Myocyte (in vitro differentiated cells): ENCODE measurements at regions not wholly inside any gene's neighbourhood (a gene's known extent, or its start where the extent isn't known, plus 50 kb on each side); places are given as distances from the start of the nearest gene placed in this dataset.

Source experiments
- DNase-seq: peaks from one replicate; pipeline ENCODE4 v3.0.0-alpha.2; 2012; ENCODE audit warnings: low read depth

DNA sequence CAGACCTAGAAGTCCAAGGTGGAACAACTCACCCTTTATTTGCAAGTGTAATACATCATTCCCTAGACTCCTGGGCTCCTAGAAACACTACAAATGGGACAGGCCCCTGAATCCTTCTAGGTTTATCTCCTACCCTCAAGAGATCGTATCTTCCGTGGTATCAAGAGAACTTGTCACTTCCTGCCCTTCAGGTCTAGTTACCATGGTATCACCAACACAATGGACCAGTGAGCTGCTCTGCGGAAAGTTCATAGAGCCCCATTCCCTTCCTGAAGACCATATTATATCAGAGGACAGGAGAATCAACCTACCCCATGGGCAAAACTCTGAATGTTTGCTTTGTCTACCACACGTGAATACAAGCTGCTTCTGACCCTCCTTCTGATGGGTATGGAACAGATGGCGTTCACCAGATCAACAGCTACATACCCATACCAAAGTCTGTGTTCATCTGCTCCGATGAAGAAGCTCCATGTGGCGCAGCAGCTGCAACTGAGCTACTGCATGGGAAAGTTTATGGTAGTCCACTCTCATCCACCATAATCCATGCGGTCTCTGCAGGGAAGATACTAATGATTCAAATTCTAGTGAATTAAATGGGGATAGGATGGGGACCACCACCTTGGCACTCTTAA lies 84.6 kb upstream of the KLF13 start:
- DNase-seq: no peak

GRCh38 chr15:31243895-31244294 lies 82.7 kb upstream of the KLF13 start:
- DNase-seq: no peak

DNA sequence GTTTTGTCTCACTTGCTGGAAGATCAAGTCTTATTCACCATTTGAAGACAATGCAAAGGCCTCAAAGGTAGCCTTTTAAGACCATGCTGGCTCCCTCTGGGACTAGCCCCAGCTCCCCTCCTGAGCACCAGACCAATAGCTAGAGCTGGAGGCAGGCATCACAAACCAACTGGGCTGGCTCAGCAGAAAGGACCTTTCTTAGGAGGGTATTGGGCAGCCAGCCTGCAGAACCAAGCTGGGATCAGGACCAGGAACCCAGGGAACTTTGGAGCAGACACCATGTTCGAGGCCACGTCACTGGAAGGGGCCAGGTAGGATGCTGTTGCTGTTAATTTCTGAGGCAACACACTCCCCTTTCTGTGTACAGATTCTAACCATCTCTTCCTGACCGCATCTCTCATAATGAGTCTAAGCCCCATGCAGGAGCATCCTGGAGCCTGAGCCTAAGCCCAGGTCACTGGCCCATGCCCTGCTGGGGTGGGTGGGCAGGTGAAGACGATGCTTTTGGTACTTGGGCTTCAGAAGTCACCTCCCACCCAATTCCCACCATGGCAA lies 81.4 kb upstream of the KLF13 start:
- DNase-seq: no peak

- DNase-seq: no peak
These were observed 80.9 kb upstream of the KLF13 start for GRCh38 chr15:31245756-31246155.

DNA sequence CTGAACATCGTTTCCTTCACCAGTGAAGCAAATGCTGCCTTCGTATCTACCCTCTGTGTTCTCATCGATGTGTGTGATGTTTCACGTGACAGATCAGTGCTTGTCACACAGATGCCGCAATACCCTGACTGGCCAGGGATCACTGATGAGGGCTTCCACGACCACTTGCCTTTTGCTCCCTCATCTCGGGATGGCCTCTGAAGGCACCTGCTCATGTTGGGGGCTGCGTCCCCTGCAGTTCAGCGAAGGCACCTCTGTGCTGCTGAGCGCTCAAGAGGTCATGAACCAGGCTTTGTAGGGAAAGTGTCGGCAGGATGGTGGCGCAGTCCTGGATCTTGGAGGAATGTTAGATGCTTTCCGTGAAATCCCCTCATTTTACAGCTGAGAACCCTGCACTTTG lies 79.2 kb upstream of the KLF13 start:
- DNase-seq: no peak

DNA sequence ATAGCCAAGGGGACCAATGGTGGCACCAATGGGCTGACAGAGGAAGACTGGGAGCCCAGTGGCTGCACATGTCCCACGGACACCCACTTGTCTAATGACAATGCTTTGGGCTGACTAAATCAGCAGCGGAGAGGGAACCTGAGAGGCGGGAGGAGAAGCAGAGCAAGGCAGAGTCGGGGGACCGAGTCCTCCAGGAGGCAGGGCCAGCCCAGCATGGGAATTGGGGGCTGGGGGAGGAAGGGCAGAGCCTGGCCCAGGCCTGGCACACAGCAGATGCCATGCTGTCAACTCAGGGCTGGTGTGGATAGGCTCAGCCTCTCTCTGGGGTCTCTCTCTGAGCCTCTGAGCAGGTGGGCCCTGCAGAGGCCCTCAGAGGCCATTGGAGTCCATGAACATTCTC lies 78.4 kb upstream of the KLF13 start:
- DNase-seq: no peak

DNA sequence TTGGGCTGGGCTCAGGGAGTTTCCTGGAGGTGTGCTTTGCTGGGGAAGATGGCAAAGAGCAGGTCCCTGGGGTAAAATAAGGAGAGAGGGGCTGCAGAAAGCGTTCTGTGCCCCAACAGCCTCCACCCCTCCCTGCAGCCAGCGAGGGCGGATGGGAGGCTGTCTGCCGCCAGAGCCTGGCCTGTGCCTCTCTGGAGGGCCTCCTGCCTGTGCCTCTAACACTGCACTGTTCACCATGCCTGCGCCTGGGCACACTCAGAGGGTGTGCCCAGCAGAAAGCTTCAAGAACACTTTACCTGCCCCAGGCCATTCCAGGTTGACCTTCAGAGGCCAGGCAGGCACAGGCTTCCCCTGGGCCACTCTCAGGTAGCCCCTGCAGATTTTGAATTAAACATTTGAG lies 77.7 kb upstream of the KLF13 start:
- no peak for DNase-seq

DNA sequence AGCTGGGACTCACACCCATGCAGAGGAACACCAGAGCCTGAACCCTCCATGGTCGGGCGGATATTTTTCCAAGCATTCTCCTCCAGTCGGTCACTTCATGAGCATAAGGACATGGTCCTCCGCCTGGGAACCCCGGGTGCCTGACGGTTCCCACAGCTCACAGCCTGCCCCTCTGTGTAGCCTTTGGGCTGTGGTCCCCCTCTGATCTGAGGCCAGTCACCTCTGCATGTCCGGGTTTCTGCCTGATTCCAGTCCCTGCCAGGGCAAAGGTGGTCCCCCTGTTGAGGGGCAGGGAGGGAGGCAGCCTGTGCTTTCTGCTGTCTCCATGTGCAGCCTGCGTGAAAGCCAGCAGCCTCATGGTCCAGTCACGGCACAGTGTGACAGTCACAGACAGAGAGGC lies 76.6 kb upstream of the KLF13 start:
- no peak for DNase-seq

DNA sequence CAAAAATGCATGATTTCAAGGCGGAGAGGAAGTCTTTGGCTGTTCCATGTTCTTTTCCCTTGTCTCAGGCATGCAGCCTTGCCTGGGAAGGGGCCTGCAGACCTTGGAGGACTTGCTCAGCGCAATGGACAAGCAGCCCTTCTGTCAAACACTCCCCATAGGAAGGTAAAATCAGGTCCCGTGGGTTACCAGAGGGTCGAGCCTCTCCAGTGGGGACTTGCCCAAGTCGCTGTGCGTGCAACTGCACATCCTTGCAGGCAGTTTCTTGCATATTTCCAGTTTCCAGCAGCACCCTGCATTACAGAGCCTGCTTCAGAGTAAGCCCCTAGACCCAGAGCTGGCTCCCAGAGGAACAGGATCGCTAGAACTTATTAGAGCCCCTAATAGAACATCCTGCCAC lies 75.5 kb upstream of the KLF13 start:
- no peak for DNase-seq

DNA sequence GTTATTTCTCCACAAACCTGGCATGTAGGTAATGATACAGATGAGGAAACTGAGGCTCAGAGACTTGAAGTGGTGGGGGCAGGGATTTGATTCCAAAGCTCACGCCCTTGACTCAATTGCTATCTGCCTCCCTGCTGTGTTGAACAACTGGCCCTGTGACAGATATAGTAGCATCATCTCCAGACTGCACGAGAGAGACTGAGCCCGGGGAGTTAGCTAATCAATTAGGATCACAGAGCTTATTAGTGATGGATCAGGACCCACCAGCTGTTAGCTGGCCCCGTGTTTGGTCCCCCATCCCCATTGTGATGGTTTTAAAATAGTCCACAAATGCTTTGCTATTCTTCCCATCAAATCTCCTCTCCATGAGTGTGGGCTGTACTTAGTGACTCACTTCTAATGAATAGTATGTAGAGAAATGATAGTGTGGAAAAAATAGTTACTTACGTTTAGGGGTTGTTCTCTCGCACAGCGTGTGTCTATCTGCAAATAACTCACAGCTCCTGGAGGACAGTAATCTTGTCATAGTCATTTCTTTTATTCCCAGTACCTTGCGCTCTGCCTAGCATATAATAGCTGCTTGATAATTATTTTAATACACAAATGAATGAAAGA lies 74.4 kb upstream of the KLF13 start:
- no peak for DNase-seq

DNA sequence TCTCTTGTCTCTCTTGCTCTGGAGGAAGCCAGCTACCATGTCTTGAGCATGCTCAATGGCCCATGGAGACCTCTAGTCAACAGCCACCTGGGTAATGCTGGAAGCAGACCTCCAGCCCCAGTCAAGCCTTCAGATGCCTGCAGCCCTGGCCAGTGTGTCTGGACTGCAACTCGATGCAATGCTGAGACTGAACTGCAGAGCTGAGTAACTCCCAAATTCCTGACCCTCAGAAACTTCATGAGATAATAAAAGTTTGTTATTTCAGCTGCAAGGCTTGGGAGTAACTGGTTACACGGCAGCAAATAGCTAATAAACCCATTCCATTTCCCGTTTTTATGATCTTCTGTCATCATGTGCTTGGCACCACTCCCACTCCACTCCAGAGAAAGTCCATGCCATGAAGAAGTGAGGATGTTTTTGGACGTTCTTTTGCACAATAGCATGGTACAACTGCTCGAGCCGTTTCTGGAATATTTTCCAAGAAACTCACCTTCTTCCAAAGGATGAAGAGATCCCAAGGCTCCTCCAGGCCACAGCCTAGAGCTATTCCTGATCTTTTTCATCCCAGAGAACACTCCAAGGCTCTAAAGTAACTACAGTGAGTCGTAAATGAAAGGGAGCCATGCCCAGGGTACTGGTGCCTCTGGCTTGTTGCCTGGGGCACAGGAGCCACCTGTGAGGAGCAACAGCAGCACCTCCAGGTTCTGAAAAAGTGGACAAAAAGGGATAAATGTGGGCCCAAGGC lies 72.0 kb upstream of the KLF13 start:
- DNase-seq: peak; percentile 66

GRCh38 chr15:31255176-31255510 lies 71.5 kb upstream of the KLF13 start:
- DNase-seq: no peak

DNA sequence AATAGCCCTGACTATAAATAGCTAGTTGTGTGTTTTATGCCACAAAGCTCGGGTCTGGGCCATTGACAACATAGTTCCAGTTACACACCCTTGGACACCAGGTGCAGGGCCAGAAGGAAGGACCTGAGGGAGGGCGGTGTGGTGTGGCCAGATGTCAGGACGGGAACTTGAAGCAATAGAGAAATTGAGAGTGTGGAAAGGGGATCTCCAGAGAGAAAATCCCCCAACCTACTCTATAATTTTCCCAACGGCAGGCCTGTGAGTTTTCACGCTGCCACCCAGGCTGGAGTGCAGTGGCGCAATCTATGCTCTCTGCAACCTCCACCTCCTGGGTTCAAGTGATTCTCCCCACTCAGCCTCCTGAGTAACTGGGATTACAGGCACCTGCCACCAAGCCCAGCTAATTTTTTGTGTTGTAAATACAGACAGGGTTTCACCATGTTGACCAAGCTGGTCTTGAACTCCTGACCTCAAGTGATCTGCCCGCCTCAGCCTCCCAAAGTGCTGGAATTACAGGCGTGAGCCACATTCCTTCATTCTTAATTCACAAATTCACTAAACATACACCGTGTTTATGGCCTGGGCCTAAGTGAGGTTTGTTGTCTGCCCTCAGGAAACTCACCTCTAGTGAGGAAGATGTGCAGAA lies 70.8 kb upstream of the KLF13 start:
- peak; percentile 67 for DNase-seq

- peak; percentile 41 for DNase-seq
These were observed 70.0 kb upstream of the KLF13 start for GRCh38 chr15:31256378-31257265.

DNA sequence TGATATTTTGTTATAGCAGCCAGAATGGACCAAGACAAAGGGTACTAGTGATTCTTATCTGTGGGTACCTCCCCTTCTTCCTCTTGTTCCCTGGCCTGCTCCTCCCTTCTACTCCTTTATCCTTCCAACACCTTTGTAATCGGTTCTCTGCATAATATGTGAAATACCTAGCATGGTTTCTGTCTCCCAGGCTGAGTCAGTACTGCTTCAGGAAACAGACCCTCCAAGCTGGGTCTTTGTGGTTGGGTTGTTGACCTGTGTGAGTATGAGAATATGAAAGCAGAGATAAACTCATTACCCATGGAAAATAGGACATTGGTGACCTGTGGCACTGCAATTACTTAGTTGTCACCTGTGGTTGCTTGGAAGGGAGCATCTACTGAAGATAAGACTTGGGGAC lies 69.3 kb upstream of the KLF13 start:
- no peak for DNase-seq

GRCh38 chr15:31258260-31258659 lies 68.4 kb upstream of the KLF13 start:
- no peak for DNase-seq

DNA sequence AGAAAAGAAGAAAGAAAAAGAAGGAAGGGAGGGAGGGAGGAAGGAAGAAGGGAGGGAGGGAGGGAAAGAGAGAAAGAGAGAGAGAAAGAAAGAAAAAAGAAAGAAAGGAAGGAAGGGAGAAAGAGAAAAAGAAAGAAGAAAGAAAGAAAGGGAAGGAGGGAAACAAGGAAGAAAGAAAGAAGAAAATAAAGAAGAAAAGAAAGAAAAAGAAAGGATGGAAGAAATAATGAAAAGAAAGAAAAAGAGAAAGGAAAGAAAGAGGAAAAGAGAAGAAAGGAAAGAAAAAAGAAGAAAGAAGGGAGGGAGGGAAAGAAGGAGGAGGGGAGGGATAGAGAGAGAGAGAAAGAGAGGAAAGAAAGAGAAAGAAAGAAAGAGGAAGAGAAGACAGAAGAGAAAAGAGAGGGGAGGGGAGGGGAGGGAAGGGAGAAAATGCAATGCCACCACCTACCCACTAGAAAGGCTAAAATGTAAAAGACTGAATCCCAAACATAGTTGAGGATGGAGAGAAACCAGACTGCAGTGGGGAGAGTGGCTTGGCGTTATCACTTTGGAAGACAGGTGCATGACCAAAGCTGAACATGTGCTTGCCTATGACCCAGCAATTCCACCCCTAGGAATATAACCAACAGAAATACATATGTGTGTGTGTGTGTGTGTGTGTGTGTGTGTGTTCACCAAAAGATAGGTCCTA lies 66.9 kb upstream of the KLF13 start:
- DNase-seq: peak; percentile 85

DNA sequence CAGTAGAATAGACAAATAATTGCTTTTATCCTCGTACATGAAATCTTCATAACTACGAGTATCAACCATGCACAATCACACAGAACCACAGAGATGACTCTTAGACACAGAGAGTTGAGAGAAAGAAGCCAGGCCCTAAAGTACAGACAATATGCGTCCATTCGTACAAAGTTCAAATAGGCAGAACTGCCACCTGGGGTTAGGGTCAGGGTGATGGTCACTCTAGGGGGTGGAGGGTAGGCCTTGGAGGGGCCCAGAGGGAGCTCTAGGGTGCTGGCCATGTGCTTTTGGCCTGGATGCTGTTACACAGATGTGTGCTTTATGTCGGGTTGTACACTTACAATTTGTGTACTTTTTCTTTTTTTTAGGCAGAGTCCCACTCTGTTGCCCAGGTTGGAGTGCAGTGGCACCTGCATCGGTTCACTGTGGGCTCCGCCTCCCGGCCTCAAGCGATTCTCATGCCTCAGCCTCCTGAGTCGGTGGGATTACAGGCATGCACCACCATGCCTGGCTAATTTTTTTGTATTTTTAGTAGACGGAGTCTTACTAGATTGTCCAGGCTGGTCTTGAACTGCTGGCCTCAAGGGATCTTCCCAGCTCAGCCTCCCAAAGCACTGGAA lies 65.9 kb upstream of the KLF13 start:
- no peak for DNase-seq

- no peak for DNase-seq
These were observed 65.1 kb upstream of the KLF13 start for GRCh38 chr15:31261266-31262142.
